ENCODE measurements at regions not wholly inside any gene's neighbourhood (a gene's known extent, or its start where the extent isn't known, plus 50 kb on each side); places are given as distances from the start of the nearest gene placed in this dataset.

DNA sequence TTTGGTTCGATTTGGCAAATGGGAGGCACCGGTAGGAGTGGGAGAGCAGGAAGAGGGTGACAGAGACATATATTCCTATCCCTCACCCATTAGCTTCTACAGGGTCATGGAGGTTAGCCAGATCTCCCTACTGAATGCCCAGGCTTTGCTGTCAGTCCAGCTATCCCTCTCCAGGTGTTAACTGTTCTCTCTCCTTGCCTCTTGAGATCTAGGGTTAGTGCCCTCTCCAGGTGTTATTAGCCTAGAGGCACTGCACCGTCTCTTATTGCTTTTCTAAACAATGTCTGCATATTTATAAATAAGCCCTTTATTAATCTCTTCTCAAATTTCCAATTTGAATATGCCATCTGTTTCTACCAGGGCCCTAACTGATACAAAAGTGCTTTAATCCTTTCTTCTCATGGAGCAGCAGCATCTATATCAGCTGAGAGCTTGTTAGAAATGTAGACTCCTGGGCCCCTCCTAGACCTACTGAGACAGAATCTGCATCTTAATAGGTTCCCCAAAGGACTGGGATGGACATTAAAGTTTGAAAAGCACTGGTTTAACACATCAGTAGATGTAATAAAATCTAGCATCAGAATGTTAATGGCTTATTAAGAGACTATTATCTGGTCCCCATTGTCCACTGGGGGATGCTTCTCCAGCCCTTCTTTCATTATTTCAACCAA is 322.5 kb upstream of the SLC24A2 start:
- DNase-seq, result no peak

DNA sequence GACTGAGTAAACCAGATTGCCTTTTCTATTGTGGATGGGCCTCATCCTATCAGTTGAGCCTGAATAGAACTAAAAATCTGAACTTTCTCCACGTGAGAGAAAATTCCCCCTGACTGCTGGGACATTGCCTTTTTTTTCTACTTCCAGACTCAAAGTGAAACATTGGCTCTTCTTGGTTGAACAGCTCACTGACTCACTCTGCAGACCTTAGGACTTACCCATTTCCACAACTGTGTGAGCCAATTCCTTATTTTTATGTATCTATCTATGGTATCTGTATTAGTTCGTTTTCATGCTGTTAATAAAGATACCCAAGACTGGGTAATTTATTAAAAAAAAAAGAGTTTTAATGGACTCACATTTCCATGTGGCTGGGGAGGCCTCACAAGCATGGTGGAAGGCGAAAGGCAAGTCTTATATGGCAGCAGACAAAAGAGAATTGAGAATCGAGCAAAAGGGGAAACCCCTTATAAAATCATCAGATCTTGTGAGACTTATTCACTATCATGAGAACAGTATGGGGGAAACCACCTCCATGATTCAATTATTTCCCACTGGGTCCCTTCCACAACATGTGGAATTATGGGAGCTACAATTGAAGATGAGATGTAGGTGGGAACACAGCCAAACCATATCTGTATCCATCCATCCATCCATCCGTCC is 306.7 kb upstream of the SLC24A2 start:
- DNase-seq, result no peak

DNA sequence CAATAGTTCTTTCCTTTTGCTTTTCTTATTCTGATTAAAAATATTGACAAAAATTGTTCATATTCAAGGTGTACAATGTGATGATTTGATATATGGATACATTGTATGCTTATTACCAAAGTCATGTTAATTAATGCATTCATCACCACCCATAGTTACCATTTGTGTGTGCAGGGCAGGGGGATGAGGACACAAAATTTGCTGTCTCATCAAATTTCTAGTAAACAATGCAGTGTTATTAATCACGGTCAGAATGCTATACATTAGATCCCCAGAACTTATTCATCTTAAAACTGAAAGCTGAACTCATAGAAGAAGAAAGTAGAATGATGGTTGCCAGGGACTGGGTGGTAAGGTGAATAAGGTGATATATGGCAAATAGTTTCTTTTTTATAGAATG is 303.7 kb upstream of the SLC24A2 start:
- DNase-seq, result no peak

DNA sequence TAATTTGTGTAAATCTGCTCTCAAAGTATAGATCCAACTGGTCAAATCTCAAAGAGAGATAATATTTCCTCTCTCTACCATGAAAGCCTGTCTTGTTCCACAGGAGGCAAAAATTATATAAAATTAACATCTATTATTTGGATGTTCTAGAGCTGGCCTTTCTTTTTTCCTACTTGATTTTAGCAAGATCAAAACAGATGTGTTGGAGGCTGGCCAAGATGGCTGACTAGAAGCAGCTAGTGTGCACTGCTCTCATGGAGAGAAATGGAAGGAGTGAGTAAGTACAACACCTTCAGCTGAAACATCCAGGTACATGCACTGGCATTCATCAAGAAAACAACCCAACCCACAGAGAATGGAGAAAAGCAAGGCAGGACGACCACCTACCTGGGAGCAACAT is 298.6 kb upstream of the SLC24A2 start:
- no peak for DNase-seq

DNA sequence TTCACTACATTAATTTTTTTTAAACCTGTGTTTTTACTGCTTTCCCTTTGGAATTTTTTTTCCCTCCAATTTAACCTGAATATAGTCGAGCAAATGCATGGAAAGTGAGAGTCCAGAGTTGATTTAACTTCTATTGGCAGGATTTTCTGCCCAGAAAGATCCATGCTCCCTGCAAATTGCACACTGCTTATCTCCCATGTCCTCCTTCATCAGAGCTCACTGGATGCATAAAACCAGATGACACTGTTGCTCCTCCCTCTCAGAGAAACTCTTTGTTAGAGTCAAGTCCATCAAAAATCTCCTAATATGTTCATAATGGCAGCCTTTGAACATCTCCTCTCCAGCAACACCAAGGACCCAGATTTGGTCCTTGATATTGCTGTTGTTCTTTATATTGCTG is 297.0 kb upstream of the SLC24A2 start:
- no peak for DNase-seq

DNA sequence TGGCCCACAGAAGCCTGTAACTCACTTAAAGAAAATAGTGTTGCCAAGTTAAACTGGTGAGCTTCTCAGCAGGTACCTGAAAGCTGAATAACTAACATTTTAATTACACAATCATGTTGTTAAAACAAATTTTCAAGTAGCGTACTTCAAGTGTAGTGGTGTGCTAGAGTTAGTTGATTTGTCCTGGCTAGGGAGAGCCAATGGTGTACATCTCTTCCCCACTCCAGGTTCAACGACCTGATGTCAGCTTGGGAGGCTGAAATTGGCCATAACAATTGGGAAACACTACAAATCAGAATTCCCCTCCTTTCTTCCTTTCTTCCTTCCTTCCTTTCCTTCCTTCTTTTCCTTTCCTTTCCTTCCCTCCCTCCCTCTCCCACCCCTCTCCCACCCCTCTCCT is 295.3 kb upstream of the SLC24A2 start:
- DNase-seq, result peak; percentile 18

DNA sequence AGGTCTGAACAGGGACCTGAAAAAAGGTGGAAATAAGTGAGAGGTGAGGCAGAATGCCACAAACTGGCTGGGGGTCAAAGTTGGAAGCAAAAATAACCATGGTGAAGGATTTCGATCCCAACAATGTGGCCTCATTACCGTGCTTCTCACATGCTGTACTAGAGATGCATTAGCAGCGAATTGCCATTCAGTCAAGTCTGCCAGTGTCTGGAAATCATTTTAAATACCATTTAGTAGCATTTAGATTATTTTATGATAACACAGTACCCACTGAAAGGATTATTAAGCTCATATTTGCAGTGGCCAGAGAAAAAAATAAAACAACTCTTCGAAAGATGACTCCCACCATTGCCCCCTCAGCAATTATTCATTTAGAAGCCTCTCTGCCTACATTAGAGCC is 294.6 kb upstream of the SLC24A2 start:
- no peak for DNase-seq

DNA sequence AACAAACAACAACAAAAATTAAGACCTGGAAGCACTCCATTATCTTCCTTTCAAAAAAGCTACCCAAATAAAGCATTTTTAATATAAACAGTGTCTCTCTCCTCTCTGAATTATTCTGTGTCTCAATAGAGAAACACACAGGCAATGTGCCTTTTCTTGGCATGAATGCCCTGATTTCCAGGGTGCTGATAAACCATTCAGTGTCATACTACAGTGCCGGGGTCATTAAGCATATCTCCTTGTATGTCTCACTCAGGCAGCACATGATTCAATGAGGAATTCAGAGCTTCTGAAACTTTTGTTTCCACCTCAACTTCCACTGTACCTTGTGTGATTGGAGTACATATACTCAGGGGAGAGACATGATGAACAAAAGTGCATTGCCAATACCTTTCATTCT is 294.0 kb upstream of the SLC24A2 start:
- no peak for DNase-seq

DNA sequence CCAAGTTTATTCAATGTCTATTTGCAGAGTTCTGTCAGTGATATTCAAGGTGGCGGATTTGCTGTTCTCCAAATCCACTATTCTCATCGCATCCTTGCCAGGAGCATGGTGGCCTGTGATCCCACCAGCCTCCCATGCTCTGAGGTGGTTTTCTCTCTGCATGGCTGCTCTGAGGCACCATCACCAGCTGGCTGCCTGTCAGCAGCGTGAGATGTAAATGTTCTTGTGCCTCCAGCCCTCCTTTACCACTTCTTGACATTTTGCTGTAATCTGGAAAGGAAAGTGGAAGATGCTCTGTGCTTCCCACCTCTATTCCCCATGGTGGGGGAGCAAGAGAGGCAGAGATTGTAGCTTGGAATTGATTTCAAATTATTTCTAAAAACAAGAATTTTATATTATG is 293.6 kb upstream of the SLC24A2 start:
- no peak for DNase-seq

DNA sequence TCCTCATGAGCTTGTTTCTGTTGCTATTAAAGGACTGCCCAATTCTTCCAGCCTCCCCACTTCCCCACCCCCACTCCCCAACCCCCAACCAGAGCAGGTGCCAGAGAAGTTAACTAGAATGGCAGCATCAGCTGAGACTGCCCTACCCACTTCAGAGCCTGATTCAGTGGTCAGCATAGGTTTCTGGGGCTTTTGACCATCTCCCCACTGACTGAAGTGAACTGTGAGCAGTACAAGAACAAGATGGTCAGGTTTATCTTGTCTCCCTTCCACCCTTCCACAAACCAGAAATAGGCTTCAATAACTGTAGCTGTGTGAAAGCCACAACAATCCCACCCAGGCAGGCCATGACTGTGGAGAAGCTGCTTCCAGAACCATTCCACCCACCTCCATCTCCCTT is 289.4 kb upstream of the SLC24A2 start:
- no peak for DNase-seq

DNA sequence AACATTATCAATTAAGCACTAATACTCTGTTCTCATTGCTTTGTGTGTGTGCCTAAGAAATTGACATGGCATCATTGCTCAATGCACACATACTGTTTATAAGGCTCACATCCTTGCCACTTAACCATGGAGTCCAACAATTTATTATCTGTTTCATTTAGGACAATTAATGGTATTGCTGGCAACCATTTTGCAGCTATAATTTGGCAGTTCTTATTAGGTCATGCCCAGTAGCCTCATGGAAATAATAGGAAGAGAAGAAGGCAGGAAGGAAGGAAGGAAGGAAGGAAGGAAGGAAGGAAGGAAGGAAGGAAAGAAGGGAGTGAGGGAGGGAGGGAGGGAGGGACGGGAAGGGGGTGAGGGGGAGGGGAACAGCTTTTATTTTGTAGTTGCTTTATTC is 285.5 kb upstream of the SLC24A2 start:
- no peak for DNase-seq

DNA sequence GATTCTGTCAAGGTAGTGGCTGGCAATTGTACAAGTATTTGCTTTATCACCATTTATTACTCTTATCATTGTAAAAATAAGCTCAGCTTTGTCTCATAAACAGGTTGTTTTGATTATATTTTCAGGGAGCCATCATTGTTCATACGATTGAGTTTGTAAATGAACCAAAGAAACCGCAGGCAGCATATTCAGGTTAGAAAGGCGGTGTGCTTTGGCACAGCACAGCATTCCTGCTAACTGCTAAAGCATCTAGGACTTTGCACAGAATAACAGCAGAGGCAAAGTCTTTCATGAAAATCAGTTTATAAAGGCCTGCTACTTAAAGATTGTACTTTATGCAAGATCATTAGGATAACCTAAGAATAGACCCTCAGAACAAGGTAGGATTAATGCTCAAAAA is 281.5 kb upstream of the SLC24A2 start:
- DNase-seq, result no peak

DNA sequence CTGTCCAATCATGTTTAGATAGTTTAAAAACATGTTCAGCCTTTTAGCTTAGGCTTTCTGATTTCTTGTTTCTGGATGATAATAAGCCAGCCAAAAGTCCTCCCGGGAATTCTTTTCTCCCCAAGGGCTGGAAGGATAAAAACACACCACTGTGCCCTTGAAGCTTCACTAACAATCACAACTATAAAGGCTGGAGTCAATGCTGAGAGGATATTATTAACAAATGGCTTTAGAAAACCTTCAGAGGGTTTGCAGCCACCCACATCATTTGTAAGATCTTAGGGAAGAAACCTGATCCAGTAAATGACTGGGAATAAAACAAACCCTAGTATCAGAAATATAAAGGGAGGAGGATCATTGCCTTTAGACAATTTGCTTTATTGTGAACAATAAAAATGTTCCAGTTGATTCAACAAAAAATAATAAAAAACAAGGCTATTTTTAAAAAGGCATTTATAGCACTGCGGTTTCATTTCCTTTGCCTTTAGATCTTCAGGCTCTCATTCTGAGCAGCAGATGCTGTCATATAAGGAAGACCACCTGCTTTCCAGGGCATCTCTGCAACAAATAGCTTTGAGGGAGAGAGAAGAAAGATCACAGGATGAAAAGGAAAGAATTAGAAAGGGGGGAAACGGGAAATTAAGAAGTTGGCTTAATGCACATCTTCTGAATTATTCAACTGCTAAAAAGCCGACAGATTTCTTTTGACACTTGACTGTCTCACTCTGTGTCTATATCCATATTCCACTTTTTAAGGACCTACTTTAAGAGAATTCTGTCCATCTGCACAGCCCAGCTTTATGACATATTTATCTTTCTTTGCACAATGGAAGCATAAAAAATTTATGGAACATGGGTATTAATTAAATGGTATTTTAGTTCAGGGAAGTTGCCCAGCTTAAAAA is 277.2 kb upstream of the SLC24A2 start:
- DNase-seq, result no peak

DNA sequence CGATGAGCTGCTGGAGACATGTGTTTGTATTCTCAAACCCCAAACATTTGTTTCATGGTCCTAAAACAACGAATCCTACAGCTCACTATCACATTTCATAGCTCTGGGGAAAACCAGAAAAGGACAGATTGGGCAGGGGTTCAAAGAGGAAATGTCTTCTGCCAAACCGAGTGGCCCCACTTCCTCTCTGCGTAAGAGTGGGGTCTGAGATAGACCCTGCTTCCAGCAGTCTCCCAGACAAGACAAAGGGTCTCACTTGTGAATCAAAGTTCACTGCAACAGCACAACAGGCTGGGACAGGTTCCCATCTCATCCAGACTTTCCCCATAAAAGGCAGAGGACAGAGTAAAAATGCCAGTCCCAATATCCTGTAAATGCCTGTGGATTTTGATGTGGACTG is 276.2 kb upstream of the SLC24A2 start:
- no peak for DNase-seq

DNA sequence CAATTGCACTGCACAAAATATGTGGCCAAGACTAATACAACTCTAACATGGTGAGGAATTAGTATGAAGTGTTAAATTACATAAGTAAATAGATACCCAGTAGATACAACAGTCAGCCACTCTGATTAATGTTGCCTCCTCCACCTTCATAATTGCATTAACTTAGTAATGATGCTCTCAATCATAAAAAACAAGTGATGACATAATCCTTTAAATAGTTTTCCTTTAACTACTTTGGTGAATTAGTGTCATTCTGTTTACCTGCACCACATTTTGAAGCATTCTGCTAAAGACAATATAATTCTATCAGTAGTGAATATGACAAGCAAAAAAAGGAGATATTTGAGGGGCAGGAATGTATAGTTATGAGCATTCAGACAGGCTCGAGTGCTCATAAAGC is 265.9 kb upstream of the SLC24A2 start:
- DNase-seq, result no peak

DNA sequence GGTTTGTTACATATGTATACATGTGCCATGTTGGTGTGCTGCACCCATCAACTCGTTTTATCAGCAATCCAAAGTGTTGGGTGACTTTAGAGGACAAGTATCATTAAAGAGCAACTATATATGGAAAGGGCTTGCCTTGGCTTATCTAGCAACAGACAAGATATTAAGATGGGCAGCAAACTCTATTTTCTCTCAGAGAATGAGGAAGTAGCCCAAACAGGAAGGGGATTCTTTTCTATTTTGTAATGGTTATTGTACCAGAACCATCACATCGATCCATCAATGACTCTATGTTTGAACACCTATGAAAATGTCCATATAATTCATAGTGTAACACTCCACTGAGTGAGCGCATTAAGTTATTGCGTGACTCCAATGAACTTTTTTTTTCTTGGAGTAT is 260.1 kb upstream of the SLC24A2 start:
- DNase-seq, result no peak

DNA sequence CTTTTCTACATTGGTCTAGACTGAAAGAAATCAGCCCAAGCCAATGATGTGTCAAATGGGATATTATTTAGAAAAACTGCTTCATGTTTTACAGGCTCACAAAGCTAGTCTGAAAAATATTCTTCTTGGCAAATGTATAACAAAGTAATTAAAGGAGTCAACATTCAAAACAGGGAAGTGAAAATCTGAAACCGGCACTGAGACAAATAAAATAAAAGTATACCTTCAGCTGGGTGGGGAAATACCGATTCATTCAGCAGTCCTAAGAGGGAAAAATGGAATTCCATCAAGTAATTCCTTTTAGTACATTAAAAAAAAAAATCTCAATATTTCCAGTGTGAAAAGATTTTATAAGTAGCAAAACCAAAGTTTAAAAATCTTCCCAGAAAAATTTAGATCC is 259.6 kb upstream of the SLC24A2 start:
- no peak for DNase-seq

DNA sequence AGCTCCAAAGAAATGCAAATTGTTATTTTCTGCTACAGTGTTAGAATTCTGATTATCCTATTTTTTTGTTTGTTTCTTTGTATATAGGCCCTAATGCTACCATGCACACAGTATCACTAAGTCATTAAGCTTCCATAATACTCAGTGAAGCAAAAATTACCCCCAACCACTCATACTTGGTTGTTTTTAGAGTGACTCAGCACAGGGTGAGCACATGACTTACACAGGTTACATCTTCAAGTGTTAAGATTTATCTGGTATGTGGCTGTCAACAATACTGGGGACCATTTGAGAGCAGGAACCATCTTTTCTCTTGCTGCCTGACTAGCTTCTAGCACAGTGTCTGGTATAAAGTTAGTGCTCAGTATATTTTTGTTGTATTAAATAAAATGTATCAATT is 255.8 kb upstream of the SLC24A2 start:
- DNase-seq, result no peak

DNA sequence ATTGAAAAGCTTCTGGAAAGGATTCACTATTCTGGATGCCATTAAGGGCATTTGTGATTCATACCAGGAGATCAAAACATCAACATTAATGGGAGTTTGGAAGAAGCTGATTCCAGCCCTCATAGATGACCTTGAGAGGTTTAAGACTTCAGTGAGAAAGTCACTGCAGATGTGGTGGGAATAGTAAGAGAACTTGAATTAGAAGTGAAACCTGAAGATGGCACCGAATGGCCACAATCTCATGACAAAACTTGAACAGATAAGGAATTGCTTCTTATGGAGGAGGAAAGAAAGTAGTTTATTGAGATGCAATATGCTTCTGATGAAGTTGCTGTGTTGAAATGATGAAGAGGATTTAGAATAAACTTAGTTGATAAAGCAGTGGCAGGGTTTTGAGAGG is 254.6 kb upstream of the SLC24A2 start:
- no peak for DNase-seq

DNA sequence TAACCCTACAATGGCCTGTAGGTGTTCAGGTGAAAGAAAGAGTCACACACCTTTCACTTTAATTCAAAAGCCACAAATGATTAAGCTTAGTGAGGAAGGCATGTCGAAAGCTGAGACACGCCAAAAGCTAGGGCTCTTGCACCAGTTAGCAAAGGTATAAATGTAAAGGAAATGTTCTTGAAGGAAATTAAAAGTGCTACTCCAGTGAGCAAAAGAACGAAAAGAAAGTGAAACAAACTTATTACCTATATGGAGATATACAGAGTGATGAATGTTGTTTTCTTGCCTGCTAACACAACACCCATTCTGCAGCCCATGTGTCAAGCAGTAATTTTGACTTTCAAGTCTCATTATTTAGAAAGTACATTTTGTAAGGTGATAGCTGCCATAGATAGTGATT is 254.2 kb upstream of the SLC24A2 start:
- no peak for DNase-seq

DNA sequence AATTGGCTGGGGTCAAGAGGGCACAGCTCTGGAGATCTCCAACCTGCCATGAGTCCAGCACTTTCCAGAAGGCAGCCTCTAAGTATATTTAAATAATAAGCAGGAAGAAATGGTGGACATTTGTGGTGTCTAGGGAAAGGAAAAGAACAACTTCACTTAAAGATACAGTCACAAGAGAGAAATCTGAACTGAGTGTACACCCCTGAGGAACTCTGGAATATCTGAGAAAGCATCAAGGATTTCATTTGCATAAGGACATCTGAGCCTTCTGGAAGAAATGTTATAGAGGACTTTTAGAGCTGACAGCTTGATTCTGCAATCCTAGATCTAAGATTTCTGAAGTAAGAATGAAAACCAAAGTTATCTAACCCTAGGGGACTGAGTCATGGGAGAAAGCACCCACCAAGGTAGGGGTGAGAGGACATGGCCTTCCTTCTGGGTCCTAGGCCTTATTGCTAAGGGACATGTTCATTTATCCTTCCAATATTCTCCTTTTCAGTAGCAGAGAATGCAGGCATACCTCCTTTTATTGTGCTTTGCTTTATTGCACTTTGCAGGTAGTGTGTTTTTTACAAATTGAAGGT is 253.4 kb upstream of the SLC24A2 start:
- no peak for DNase-seq

DNA sequence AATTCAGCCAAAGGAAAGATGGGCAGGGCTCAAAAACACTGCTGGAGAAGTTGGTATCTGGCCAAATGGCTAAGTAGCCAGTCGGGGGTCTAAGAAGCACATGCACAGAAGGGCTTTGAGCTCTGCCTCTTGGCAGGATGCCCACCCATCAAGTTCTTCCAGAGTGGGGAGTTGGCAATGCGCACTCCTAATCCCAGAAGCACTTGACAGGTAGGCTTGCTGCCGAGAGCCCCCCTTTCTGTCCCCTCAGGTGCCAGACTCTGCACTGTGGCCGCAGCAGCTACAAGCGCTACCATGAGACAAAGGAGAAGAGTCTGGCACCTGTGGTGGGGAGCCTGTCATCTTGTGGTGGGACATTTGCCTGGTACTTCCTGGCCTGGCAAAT is 252.9 kb upstream of the SLC24A2 start:
- DNase-seq, result peak; percentile 95

DNA sequence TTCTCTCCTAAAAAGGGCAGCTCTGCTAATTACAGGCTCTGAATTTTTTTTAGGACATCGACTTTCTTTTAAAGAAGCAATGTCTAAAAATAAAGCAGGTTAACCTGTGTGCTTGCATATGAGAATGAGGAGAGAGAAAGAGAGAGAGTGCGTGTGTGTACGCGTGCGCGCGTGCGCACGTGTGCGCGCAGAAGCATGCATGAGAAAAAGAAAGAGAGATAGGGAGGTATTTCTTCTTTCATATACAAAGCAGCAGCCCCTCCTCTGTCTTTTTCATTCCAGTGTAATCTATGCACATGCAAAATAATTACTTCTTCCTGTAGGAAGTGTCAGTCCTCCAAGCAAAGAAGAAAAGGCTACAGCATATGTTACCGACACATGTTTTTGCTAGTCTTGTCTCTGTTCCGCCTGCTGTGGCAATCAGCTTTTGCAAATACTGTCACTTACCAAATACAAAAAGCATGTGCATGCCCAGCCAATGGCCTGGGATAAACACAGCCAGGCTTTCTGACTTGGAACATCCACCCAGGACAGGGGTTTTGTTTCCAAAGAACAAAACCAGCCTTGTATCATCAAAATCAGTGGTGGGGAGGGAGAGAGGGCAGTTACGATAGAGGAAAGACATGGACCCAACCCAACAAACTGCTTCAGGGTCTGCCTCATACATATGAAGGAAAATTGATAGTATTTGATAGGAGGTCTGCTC is 252.3 kb upstream of the SLC24A2 start:
- peak; percentile 81 for DNase-seq

Data from NCI-H345 (cell line).